Ammon's horn (tissue), 1 donor: ENCODE measurements at regions not wholly inside any gene's neighbourhood (a gene's known extent, or its start where the extent isn't known, plus 50 kb on each side); places are given as distances from the start of the nearest gene placed in this dataset.

Experiments
- DNase-seq: peaks from one replicate; pipeline ENCODE4 v3.0.0-alpha.2; 2016; ENCODE audit warnings: low spot score

GRCh38 chr16:79754501-79754900 is 154.0 kb upstream of the MAF start:
- DNase-seq, result no peak

GRCh38 chr16:79754081-79754480 is 153.5 kb upstream of the MAF start:
- DNase-seq, result no peak

- no peak for DNase-seq
Measured at GRCh38 chr16:79753286-79753685, 152.7 kb upstream of the MAF start.

- DNase-seq, result no peak
Measured at GRCh38 chr16:79752396-79752795, 151.9 kb upstream of the MAF start.

- DNase-seq, result peak; percentile 34
Measured at GRCh38 chr16:79751471-79752184, 151.1 kb upstream of the MAF start.

- no peak for DNase-seq
Measured at GRCh38 chr16:79750311-79750710, 149.8 kb upstream of the MAF start.

GRCh38 chr16:79748629-79749028 is 148.1 kb upstream of the MAF start:
- no peak for DNase-seq

GRCh38 chr16:79747688-79748087 is 147.2 kb upstream of the MAF start:
- no peak for DNase-seq

- DNase-seq, result no peak
Measured at GRCh38 chr16:79740252-79740651, 139.7 kb upstream of the MAF start.

- DNase-seq, result no peak
Measured at GRCh38 chr16:79735271-79735670, 134.7 kb upstream of the MAF start.

GRCh38 chr16:79734721-79735120 is 134.2 kb upstream of the MAF start:
- DNase-seq, result no peak

GRCh38 chr16:79728923-79729240 is 128.3 kb upstream of the MAF start:
- no peak for DNase-seq

GRCh38 chr16:79728048-79728922 is 127.7 kb upstream of the MAF start:
- no peak for DNase-seq

GRCh38 chr16:79726902-79727301 is 126.4 kb upstream of the MAF start:
- DNase-seq, result no peak

GRCh38 chr16:79725051-79725450 is 124.5 kb upstream of the MAF start:
- DNase-seq, result no peak

- no peak for DNase-seq
Measured at GRCh38 chr16:79723583-79724168, 123.1 kb upstream of the MAF start.

GRCh38 chr16:79721270-79721669 is 120.7 kb upstream of the MAF start:
- no peak for DNase-seq

- no peak for DNase-seq
Measured at GRCh38 chr16:79717333-79718137, 117.0 kb upstream of the MAF start.

GRCh38 chr16:79716645-79717332 is 116.3 kb upstream of the MAF start:
- DNase-seq, result no peak

- DNase-seq, result no peak
Measured at GRCh38 chr16:79715061-79715460, 114.5 kb upstream of the MAF start.

- peak; percentile 55 for DNase-seq
Measured at GRCh38 chr16:79714440-79714839, 113.9 kb upstream of the MAF start.
